K562 (cell line): ENCODE measurements at regions not wholly inside any gene's neighbourhood (a gene's known extent, or its start where the extent isn't known, plus 50 kb on each side); places are given as distances from the start of the nearest gene placed in this dataset.

Experiments used
- ATAC-seq: fragments of 200-7000 bp; cut with Tn5 transposase; 3 replicates; pipeline ENCODE4 v1.9.1; 2020; ENCODE audit warnings: moderate library complexity
- BruUV-seq: library from RNA; stranded (reverse); fragments of 400-500 nt; replicated peaks from 2 replicates; lab custom pipeline; 2021; lab: Mats Ljungman, UMichigan
- CTCF ChIA-PET: fragments of 300-600 bp; formaldehyde crosslinking; extraction: SDS; loops from one replicate; lab custom pipeline; 2021; ENCODE audit warnings: low intra/inter-chr PET ratio; lab: Yijun Ruan, JAX
- POLR2A ChIA-PET: fragments of 300-600, 350-650 bp; sonication (Branson Sonifier 250); formaldehyde crosslinking; extraction: SDS; loops from one replicate; lab custom pipeline; 2021; ENCODE audit warnings: antibody characterized with exemption, inconsistent platforms; lab: Yijun Ruan, JAX
- DNase-seq, 4 experiments: peaks; one replicate each; pipeline versions ENCODE4 v3.0.0 to v3.0.0-alpha.2; 2011 to 2018; ENCODE audit warnings: low spot score in 3 of 4, mixed read lengths in 3 of 4; ENCODE audit errors: extremely low read depth in 1 of 4
- FAIRE-seq: peaks from 2 replicates; lab custom pipeline; 2011; peaks lifted over from hg19 to GRCh38; lab: Jason Lieb, UNC
- H2AFZ ChIP-seq: 2 replicates; pipeline ENCODE4 v1.6.0; 2011; ENCODE audit warnings: low read depth, low read length, control low read depth, inconsistent platforms
- H3K27ac ChIP-seq: fragments of 200-600 bp; 3 replicates; pipeline ENCODE4 v1.8.0; 2011; ENCODE audit warnings: low read depth, mild to moderate bottlenecking, control low read depth, inconsistent platforms, low read length, moderate library complexity, mixed read lengths; ENCODE audit errors: extremely low read depth
- H3K27me3 ChIP-seq, 2 experiments: fragments of 300-600 bp in 1 of 2; 2 replicates in 1 of 2; 3 replicates in 1 of 2; pipeline versions ENCODE4 v1.6.0 to v1.8.0; 2011; ENCODE audit warnings: inconsistent platforms in 2 of 2, low read length in 2 of 2, mild to moderate bottlenecking in 1 of 2, mixed read lengths in 1 of 2, moderate library complexity in 1 of 2; ENCODE audit not compliant: control insufficient read depth in 2 of 2, insufficient read depth in 2 of 2
- H3K36me3 ChIP-seq: fragments of 300-600 bp; 3 replicates; pipeline ENCODE4 v1.8.0; 2011; ENCODE audit warnings: mild to moderate bottlenecking, low read length, inconsistent platforms; ENCODE audit not compliant: control insufficient read depth, insufficient read depth
- H3K4me1 ChIP-seq, 2 experiments: fragments of 200-600 bp in 1 of 2; replicated peaks in 1 of 2; 2 replicates in 1 of 2; 3 replicates in 1 of 2; pipeline versions ENCODE4 v1.5.1 to v1.8.0; 2011; ENCODE audit warnings: inconsistent platforms in 2 of 2, low read length in 2 of 2, mild to moderate bottlenecking in 1 of 2, mixed read lengths in 1 of 2, moderate library complexity in 1 of 2; ENCODE audit not compliant: control insufficient read depth in 2 of 2, insufficient read depth in 2 of 2
- H3K4me2 ChIP-seq: 2 replicates; pipeline ENCODE4 v1.6.1; 2011; ENCODE audit warnings: low read length, control low read depth, inconsistent platforms, mixed read lengths; ENCODE audit not compliant: insufficient read depth
- H3K4me3 ChIP-seq: fragments of 200-600 bp; sonication (generic), shearing (Covaris generic); 2 replicates; pipeline ENCODE4 v1.5.1; 2016; ENCODE audit warnings: control low read depth, inconsistent platforms
- H3K79me2 ChIP-seq: fragments of 200-600 bp; 3 replicates; pipeline ENCODE4 v1.8.0; 2011; ENCODE audit warnings: low read length, inconsistent platforms; ENCODE audit not compliant: control insufficient read depth, insufficient read depth
- H3K9ac ChIP-seq, 2 experiments: 2 replicates each; pipeline versions ENCODE4 v1.6.0 to v1.6.1; 2011; ENCODE audit warnings: low read depth in 2 of 2, low read length in 2 of 2, control low read depth in 1 of 2, inconsistent platforms in 1 of 2, mild to moderate bottlenecking in 1 of 2, mixed read lengths in 1 of 2; ENCODE audit not compliant: insufficient read depth in 1 of 2
- H3K9me1 ChIP-seq: one replicate; pipeline ENCODE4 v1.6.0; 2011; ENCODE audit warnings: inconsistent platforms, mild to moderate bottlenecking, low read length, moderate library complexity; ENCODE audit not compliant: control insufficient read depth, insufficient read depth
- H3K9me3 ChIP-seq: replicated peaks from 2 replicates; pipeline ENCODE4 v1.5.1; 2011; ENCODE audit warnings: low read depth, low read length, inconsistent platforms; ENCODE audit not compliant: control insufficient read depth, insufficient read depth
- H4K20me1 ChIP-seq: replicated peaks from 2 replicates; pipeline ENCODE4 v1.6.1; 2011; ENCODE audit warnings: low read length, inconsistent platforms, mixed read lengths; ENCODE audit not compliant: control insufficient read depth, insufficient read depth
- ATF2 ChIP-seq: sonication (generic); formaldehyde crosslinking; IDR thresholded peaks from 2 replicates; pipeline ENCODE4 v1.8.1; 2022; ENCODE audit warnings: missing genetic modification reagents
- BRD9 ChIP-seq: fragments of 450-650 bp; IDR thresholded peaks from 2 replicates; pipeline ENCODE4 v1.6.1; 2018; ENCODE audit warnings: low read depth; ENCODE audit not compliant: partially characterized antibody
- DDX20 ChIP-seq: fragments of 450-650 bp; IDR thresholded peaks from 2 replicates; pipeline ENCODE4 v1.6.1; 2016; ENCODE audit warnings: missing genetic modification characterization, low read depth, mild to moderate bottlenecking, missing compliant biosample characterization, moderate library complexity
- ILK ChIP-seq: fragments of 450-650 bp; IDR thresholded peaks from 2 replicates; pipeline ENCODE4 v1.6.1; 2016; ENCODE audit warnings: missing genetic modification characterization, low read depth, mild to moderate bottlenecking, missing compliant biosample characterization, moderate library complexity, borderline replicate concordance
- KDM2B ChIP-seq: fragments of 250-450 bp; sonication (Bioruptor Pico); IDR thresholded peaks from 2 replicates; pipeline ENCODE4 v1.8.0; 2021; ENCODE audit warnings: mild to moderate bottlenecking, moderate library complexity
- KLF13 ChIP-seq: fragments of 450-650 bp; IDR thresholded peaks from 2 replicates; pipeline ENCODE4 v1.6.1; 2016; ENCODE audit warnings: missing genetic modification characterization, low read depth, mild to moderate bottlenecking, missing compliant biosample characterization, moderate library complexity, borderline replicate concordance
- MTA2 ChIP-seq: fragments of 450-650 bp; IDR thresholded peaks from 2 replicates; pipeline ENCODE4 v1.6.1; 2016; ENCODE audit warnings: low read depth
- NEUROD1 ChIP-seq: fragments of 150-350 bp; IDR thresholded peaks from 2 replicates; pipeline ENCODE4 v1.6.1; 2014; ENCODE audit warnings: borderline replicate concordance, low read length, low read depth; ENCODE audit not compliant: partially characterized antibody
- SP2 ChIP-seq: IDR thresholded peaks from 2 replicates; pipeline ENCODE4 v1.6.1; 2011; ENCODE audit warnings: mild to moderate bottlenecking, low read depth, low read length, moderate library complexity; ENCODE audit not compliant: poor library complexity, severe bottlenecking; ENCODE audit errors: extremely low read depth
- ZNF695 ChIP-seq: fragments of 450-650 bp; formaldehyde crosslinking; IDR thresholded peaks from 2 replicates; pipeline ENCODE4 v1.4.0; 2020; ENCODE audit warnings: mild to moderate bottlenecking, moderate library complexity
- ZNF830 ChIP-seq: fragments of 250-450 bp; sonication (Bioruptor Pico); IDR thresholded peaks from 2 replicates; pipeline ENCODE4 v1.5.0; 2021; ENCODE audit warnings: mild to moderate bottlenecking
- WGBS: fragments of 100-300 bp; shearing (Covaris generic); methylation state at CpG from one replicate; pipeline ENCODE4 v1.1.6; 2016; ENCODE audit warnings: low coverage, mixed read lengths; ENCODE audit not compliant: insufficient coverage; ENCODE audit errors: missing lambda C conversion rate; 5-methylcytosine and 5-hydroxymethylcytosine counted together
- in situ Hi-C: fragments of 300-500 bp; cut with MboI; formaldehyde crosslinking; loops from 4 replicates; pipeline ENCODE4 v1.15.0; 2018; ENCODE audit warnings: inconsistent platforms, mixed read lengths
- intact Hi-C: fragments of 100-400 bp; cut with micrococcal nuclease; formaldehyde crosslinking; loops from 2 replicates; pipeline ENCODE4 v1.14.2; 2022
- TF ChIP-seq, protein P1 (sequence below): sonication (generic); formaldehyde crosslinking; IDR thresholded peaks from 2 replicates; pipeline ENCODE4 v1.8.0; 2022; ENCODE audit warnings: mild to moderate bottlenecking, missing genetic modification reagents
- TF ChIP-seq, protein P2 (sequence below): fragments of 450-650 bp; formaldehyde crosslinking; IDR thresholded peaks from 2 replicates; pipeline ENCODE4 v1.4.0; 2020; ENCODE audit warnings: mild to moderate bottlenecking, moderate library complexity

DNA sequence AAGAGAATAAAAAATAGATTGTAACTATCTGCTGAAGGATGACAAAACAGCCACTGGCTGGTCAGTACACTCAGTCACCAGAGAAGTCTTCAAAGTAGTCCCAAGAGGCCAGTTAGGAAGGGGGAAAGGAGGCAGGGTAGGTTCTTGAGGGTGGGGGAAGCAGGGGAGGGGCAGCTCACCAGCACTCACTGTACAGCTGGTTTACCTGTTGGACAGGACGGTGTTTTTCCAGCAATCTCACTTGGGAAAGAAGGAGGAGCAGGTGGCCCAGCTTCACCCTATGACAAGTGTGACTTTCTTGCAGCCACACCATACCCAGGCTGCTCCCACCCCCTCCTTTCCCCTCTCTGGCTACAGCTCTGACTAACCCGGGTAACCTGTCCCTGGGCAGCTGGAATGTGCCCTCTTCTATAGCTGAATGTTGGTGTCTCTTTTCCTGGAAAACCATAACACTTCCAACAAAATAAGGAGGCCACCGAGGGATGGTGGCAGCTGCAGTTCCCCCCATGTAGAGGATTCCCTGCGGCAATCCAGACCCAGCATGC is 203.4 kb upstream of the NSMCE3 start:
- no peak for ATAC-seq

More for the DNA sequence above, 203.4 kb upstream of the NSMCE3 start:
- POLR2A ChIA-PET, result no interaction called here
- Histone ChIP-seq H3K4me1 (no peaks in the 10 kb centered on the region), H3K9me1 (no peaks in the 10 kb centered on the region), H3K79me2 (no peaks in the 10 kb centered on the region), H3K9ac (no peak overlapping the region), H3K9me3 (no peaks in the 10 kb centered on the region), H3K27me3 (peaks cover 20 to 47% of the 10 kb centered on the region in 2 experiments; a peak in 4 of 5 replicates), H3K27ac (no peak overlapping the region), H3K36me3 (no peaks in the 10 kb centered on the region), H4K20me1 (no peaks in the 10 kb centered on the region), H3K4me2 (no peak overlapping the region), H3K4me3 (no peak overlapping the region), H2AFZ (no peak overlapping the region)
- 0% methylated on average over 3 of the region's 4 CpGs for WGBS
- intact Hi-C loops, result no loop called here
- in situ Hi-C loops, result no loop called here
- DNase-seq, result no peak
- BruUV-seq, result no TSS peak
- no peak for TF ChIP-seq ZNF830
- TF ChIP-seq ZNF695 (CRISPR knock-in tag), result no peak
- TF ChIP-seq, protein P1, sequence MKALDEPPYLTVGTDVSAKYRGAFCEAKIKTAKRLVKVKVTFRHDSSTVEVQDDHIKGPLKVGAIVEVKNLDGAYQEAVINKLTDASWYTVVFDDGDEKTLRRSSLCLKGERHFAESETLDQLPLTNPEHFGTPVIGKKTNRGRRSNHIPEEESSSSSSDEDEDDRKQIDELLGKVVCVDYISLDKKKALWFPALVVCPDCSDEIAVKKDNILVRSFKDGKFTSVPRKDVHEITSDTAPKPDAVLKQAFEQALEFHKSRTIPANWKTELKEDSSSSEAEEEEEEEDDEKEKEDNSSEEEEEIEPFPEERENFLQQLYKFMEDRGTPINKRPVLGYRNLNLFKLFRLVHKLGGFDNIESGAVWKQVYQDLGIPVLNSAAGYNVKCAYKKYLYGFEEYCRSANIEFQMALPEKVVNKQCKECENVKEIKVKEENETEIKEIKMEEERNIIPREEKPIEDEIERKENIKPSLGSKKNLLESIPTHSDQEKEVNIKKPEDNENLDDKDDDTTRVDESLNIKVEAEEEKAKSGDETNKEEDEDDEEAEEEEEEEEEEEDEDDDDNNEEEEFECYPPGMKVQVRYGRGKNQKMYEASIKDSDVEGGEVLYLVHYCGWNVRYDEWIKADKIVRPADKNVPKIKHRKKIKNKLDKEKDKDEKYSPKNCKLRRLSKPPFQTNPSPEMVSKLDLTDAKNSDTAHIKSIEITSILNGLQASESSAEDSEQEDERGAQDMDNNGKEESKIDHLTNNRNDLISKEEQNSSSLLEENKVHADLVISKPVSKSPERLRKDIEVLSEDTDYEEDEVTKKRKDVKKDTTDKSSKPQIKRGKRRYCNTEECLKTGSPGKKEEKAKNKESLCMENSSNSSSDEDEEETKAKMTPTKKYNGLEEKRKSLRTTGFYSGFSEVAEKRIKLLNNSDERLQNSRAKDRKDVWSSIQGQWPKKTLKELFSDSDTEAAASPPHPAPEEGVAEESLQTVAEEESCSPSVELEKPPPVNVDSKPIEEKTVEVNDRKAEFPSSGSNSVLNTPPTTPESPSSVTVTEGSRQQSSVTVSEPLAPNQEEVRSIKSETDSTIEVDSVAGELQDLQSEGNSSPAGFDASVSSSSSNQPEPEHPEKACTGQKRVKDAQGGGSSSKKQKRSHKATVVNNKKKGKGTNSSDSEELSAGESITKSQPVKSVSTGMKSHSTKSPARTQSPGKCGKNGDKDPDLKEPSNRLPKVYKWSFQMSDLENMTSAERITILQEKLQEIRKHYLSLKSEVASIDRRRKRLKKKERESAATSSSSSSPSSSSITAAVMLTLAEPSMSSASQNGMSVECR (CRISPR knock-in tag), result no peak
- TF ChIP-seq SP2, result no peak
- TF ChIP-seq KDM2B (CRISPR knock-in tag), result no peak
- TF ChIP-seq ILK (tag), result no peak
- TF ChIP-seq KLF13 (tag), result no peak
- TF ChIP-seq MTA2, result no peak
- no peak for TF ChIP-seq BRD9
- no peak for TF ChIP-seq DDX20 (tag)
- TF ChIP-seq NEUROD1, result no peak
- TF ChIP-seq, protein P2, sequence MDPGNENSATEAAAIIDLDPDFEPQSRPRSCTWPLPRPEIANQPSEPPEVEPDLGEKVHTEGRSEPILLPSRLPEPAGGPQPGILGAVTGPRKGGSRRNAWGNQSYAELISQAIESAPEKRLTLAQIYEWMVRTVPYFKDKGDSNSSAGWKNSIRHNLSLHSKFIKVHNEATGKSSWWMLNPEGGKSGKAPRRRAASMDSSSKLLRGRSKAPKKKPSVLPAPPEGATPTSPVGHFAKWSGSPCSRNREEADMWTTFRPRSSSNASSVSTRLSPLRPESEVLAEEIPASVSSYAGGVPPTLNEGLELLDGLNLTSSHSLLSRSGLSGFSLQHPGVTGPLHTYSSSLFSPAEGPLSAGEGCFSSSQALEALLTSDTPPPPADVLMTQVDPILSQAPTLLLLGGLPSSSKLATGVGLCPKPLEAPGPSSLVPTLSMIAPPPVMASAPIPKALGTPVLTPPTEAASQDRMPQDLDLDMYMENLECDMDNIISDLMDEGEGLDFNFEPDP (CRISPR knock-in tag), result no peak
- TF ChIP-seq ATF2 (CRISPR knock-in tag), result no peak
- CTCF ChIA-PET, result no interaction called here
- no peak for FAIRE-seq
